ENCODE measurements at regions not wholly inside any gene's neighbourhood (a gene's known extent, or its start where the extent isn't known, plus 50 kb on each side); places are given as distances from the start of the nearest gene placed in this dataset.
A peak's percentile ranks its signal among the peaks of the same experiment; 100 is the strongest.

DNA sequence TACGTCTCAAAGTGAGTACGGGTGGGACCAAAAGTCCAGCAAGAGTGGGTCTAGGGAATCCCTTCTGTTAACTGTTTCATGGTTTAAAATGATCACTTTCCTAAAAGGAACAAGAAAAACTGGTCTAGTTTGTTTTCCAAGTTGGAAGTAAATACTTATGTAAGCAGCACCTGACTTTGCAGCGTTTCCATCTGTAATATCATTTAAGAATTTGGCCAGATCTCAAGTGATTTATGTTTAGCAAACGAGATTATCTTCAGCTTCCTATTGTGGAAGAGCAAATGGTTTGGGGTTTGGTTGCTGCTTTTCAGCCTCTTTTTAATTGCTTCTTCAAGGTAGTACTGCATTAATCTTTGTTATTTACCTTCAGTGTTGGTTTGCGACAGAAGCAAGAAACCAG, 50.4 kb downstream of the FHIP1A start:
- Histone ChIP-seq H3K27me3 (ENCODE audit: control insufficient read depth in 3 of 3, insufficient read depth in 3 of 3, low read depth in 1 of 3, low read length in 3 of 3) (no peaks in the 10 kb centered on the region), H3K4me3 (ENCODE audit: low read length in 2 of 2) (no peak overlapping the region), H4K8ac (ENCODE audit: low read depth, low read length) (no peak overlapping the region), H3K9ac (ENCODE audit: low read depth, low read length, poor library complexity) (no peak overlapping the region), H3K4me1 (ENCODE audit: control insufficient read depth in 2 of 2, insufficient read depth in 1 of 2, low read depth in 1 of 2, low read length in 2 of 2) (peaks cover 0 to 2% of the 10 kb centered on the region in 2 donors), H3K14ac (ENCODE audit: low read length) (no peak overlapping the region), H3K4me2 (ENCODE audit: insufficient read depth, low read length, poor library complexity, severe bottlenecking) (no peak overlapping the region), H3K23ac (ENCODE audit: low read depth, low read length, poor library complexity) (no peak overlapping the region), H2BK120ac (ENCODE audit: low read depth, low read length) (no peak overlapping the region), H3K4ac (ENCODE audit: low read length) (no peak overlapping the region), H2BK5ac (ENCODE audit: low read length) (no peak overlapping the region), H4K91ac (ENCODE audit: low read depth, low read length, poor library complexity) (no peak overlapping the region), H3K9me3 (replicated peaks in 1 of 2; ENCODE audit: control insufficient read depth in 2 of 2, insufficient read depth in 1 of 2, low read depth in 1 of 2, low read length in 2 of 2) (no peaks in the 10 kb centered on the region), H3K79me1 (ENCODE audit: low read depth, low read length) (no peaks in the 10 kb centered on the region), H3K18ac (ENCODE audit: low read length) (no peak overlapping the region), H3K36me3 (replicated peaks in 1 of 2; ENCODE audit: control insufficient read depth in 2 of 2, insufficient read depth in 2 of 2, low read length in 2 of 2) (no peaks in the 10 kb centered on the region), H2BK12ac (ENCODE audit: low read length) (no peak overlapping the region), H2BK15ac (ENCODE audit: low read length) (no peak overlapping the region), H3K27ac (replicated peaks; ENCODE audit: low read length) (no peak overlapping the region), H2AK5ac (ENCODE audit: low read depth, low read length) (no peak overlapping the region), H2AFZ (ENCODE audit: low read length) (no peak overlapping the region)
- WGBS, 2 donors (ENCODE audit: extremely low coverage in 2 of 2, insufficient read length in 2 of 2, insufficient replicate concordance in 1 of 2) = no CpG with 5 or more reads among the region's 5 CpGs
- DNase-seq (ENCODE audit: low spot score) = no peak

DNA sequence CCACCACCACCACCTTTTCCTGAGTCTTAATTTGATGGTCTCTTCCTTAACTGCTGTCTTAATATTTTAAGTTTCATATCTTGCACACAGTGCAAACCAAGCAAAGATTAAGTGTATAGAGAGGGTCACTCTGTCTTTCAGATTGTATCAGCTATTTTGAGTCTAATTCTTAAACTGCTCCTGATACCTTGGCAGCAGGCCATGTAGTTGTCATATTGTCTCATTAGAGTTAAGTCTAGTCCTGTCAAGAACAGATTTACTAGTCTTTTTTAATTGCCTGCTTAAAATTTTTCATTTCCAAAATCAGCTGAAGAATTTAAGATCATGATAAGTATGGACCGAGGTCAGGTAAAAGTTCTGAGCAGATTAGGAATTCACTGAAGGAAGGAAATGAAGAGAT, 51.5 kb downstream of the FHIP1A start:
- H3K27ac ChIP-seq (replicated peaks; ENCODE audit: low read length) = no peak overlapping the region

GRCh38 chr4:151462554-151462953, 53.6 kb downstream of the FHIP1A start:
- Histone ChIP-seq H3K14ac (ENCODE audit: low read length) (no peak overlapping the region), H3K36me3 (replicated peaks in 1 of 2; ENCODE audit: control insufficient read depth in 2 of 2, insufficient read depth in 2 of 2, low read length in 2 of 2) (no peaks in the 10 kb centered on the region), H3K18ac (ENCODE audit: low read length) (no peak overlapping the region), H3K4me2 (ENCODE audit: insufficient read depth, low read length, poor library complexity, severe bottlenecking) (no peak overlapping the region), H3K79me1 (ENCODE audit: low read depth, low read length) (no peaks in the 10 kb centered on the region), H3K4me3 (ENCODE audit: low read length in 2 of 2) (no peak overlapping the region), H4K91ac (ENCODE audit: low read depth, low read length, poor library complexity) (no peak overlapping the region), H2BK5ac (ENCODE audit: low read length) (no peak overlapping the region), H4K8ac (ENCODE audit: low read depth, low read length) (no peak overlapping the region), H2BK15ac (ENCODE audit: low read length) (no peak overlapping the region), H3K9ac (ENCODE audit: low read depth, low read length, poor library complexity) (no peak overlapping the region), H3K4ac (ENCODE audit: low read length) (no peak overlapping the region), H3K27me3 (ENCODE audit: control insufficient read depth in 3 of 3, insufficient read depth in 3 of 3, low read depth in 1 of 3, low read length in 3 of 3) (no peaks in the 10 kb centered on the region), H2AK5ac (ENCODE audit: low read depth, low read length) (no peak overlapping the region), H3K23ac (ENCODE audit: low read depth, low read length, poor library complexity) (no peak overlapping the region), H3K9me3 (replicated peaks in 1 of 2; ENCODE audit: control insufficient read depth in 2 of 2, insufficient read depth in 1 of 2, low read depth in 1 of 2, low read length in 2 of 2) (no peaks in the 10 kb centered on the region), H3K4me1 (ENCODE audit: control insufficient read depth in 2 of 2, insufficient read depth in 1 of 2, low read depth in 1 of 2, low read length in 2 of 2) (no peaks in the 10 kb centered on the region), H2AFZ (ENCODE audit: low read length) (no peak overlapping the region), H2BK12ac (ENCODE audit: low read length) (no peak overlapping the region), H2BK120ac (ENCODE audit: low read depth, low read length) (no peak overlapping the region), H3K27ac (replicated peaks; ENCODE audit: low read length) (no peak overlapping the region)
- WGBS, 2 donors (ENCODE audit: extremely low coverage in 2 of 2, insufficient read length in 2 of 2, insufficient replicate concordance in 1 of 2) = no CpG with 5 or more reads among the region's 1 CpG
- DNase-seq (ENCODE audit: low spot score) = no peak

More for the DNA sequence above, 51.5 kb downstream of the FHIP1A start:
- Histone ChIP-seq H2AK5ac (ENCODE audit: low read depth, low read length) (no peak overlapping the region), H3K4ac (ENCODE audit: low read length) (no peak overlapping the region), H3K23ac (ENCODE audit: low read depth, low read length, poor library complexity) (no peak overlapping the region), H4K91ac (ENCODE audit: low read depth, low read length, poor library complexity) (no peak overlapping the region), H3K4me3 (ENCODE audit: low read length in 2 of 2) (no peak overlapping the region), H2AFZ (ENCODE audit: low read length) (no peak overlapping the region), H3K4me2 (ENCODE audit: insufficient read depth, low read length, poor library complexity, severe bottlenecking) (no peak overlapping the region), H3K9ac (ENCODE audit: low read depth, low read length, poor library complexity) (no peak overlapping the region), H2BK15ac (ENCODE audit: low read length) (no peak overlapping the region), H3K36me3 (replicated peaks in 1 of 2; ENCODE audit: control insufficient read depth in 2 of 2, insufficient read depth in 2 of 2, low read length in 2 of 2) (no peaks in the 10 kb centered on the region), H2BK120ac (ENCODE audit: low read depth, low read length) (no peak overlapping the region), H3K79me1 (ENCODE audit: low read depth, low read length) (no peaks in the 10 kb centered on the region), H3K18ac (ENCODE audit: low read length) (no peak overlapping the region), H3K27me3 (ENCODE audit: control insufficient read depth in 3 of 3, insufficient read depth in 3 of 3, low read depth in 1 of 3, low read length in 3 of 3) (no peaks in the 10 kb centered on the region), H2BK5ac (ENCODE audit: low read length) (no peak overlapping the region), H2BK12ac (ENCODE audit: low read length) (no peak overlapping the region), H3K9me3 (replicated peaks in 1 of 2; ENCODE audit: control insufficient read depth in 2 of 2, insufficient read depth in 1 of 2, low read depth in 1 of 2, low read length in 2 of 2) (no peaks in the 10 kb centered on the region), H3K4me1 (ENCODE audit: control insufficient read depth in 2 of 2, insufficient read depth in 1 of 2, low read depth in 1 of 2, low read length in 2 of 2) (peaks cover 0 to 1% of the 10 kb centered on the region in 2 donors), H4K8ac (ENCODE audit: low read depth, low read length) (no peak overlapping the region), H3K14ac (ENCODE audit: low read length) (no peak overlapping the region)
- no CpG with 5 or more reads among the region's 1 CpG for WGBS, 2 donors (ENCODE audit: extremely low coverage in 2 of 2, insufficient read length in 2 of 2, insufficient replicate concordance in 1 of 2)
- DNase-seq (ENCODE audit: low spot score) = no peak

- Histone ChIP-seq H3K23ac (ENCODE audit: low read depth, low read length, poor library complexity) (no peak overlapping the region), H3K9me3 (replicated peaks in 1 of 2; ENCODE audit: control insufficient read depth in 2 of 2, insufficient read depth in 1 of 2, low read depth in 1 of 2, low read length in 2 of 2) (no peaks in the 10 kb centered on the region), H4K91ac (ENCODE audit: low read depth, low read length, poor library complexity) (no peak overlapping the region), H3K4ac (ENCODE audit: low read length) (no peak overlapping the region), H3K4me1 (ENCODE audit: control insufficient read depth in 2 of 2, insufficient read depth in 1 of 2, low read depth in 1 of 2, low read length in 2 of 2) (no peaks in the 10 kb centered on the region), H2BK12ac (ENCODE audit: low read length) (no peak overlapping the region), H3K36me3 (replicated peaks in 1 of 2; ENCODE audit: control insufficient read depth in 2 of 2, insufficient read depth in 2 of 2, low read length in 2 of 2) (no peaks in the 10 kb centered on the region), H2AK5ac (ENCODE audit: low read depth, low read length) (no peak overlapping the region), H3K4me3 (ENCODE audit: low read length in 2 of 2) (no peak overlapping the region), H3K9ac (ENCODE audit: low read depth, low read length, poor library complexity) (no peak overlapping the region), H3K79me1 (ENCODE audit: low read depth, low read length) (no peaks in the 10 kb centered on the region), H2AFZ (ENCODE audit: low read length) (no peak overlapping the region), H3K27ac (replicated peaks; ENCODE audit: low read length) (no peak overlapping the region), H3K27me3 (ENCODE audit: control insufficient read depth in 3 of 3, insufficient read depth in 3 of 3, low read depth in 1 of 3, low read length in 3 of 3) (peaks cover 0 to 5% (median 0%) of the 10 kb centered on the region in 3 experiments), H3K14ac (ENCODE audit: low read length) (no peak overlapping the region), H3K18ac (ENCODE audit: low read length) (no peak overlapping the region), H2BK15ac (ENCODE audit: low read length) (no peak overlapping the region), H4K8ac (ENCODE audit: low read depth, low read length) (no peak overlapping the region), H2BK120ac (ENCODE audit: low read depth, low read length) (no peak overlapping the region), H2BK5ac (ENCODE audit: low read length) (no peak overlapping the region), H3K4me2 (ENCODE audit: insufficient read depth, low read length, poor library complexity, severe bottlenecking) (peak overlapping the region; percentile 11)
- WGBS, 2 donors (ENCODE audit: extremely low coverage in 2 of 2, insufficient read length in 2 of 2, insufficient replicate concordance in 1 of 2) = no CpG with 5 or more reads among the region's 3 CpGs
- DNase-seq (ENCODE audit: low spot score) = no peak
Observed at GRCh38 chr4:151468715-151469696, 60.0 kb downstream of the FHIP1A start.
